GM12892 (cell line): ENCODE measurements at regions not wholly inside any gene's neighbourhood (a gene's known extent, or its start where the extent isn't known, plus 50 kb on each side); places are given as distances from the start of the nearest gene placed in this dataset.

Source experiments
- POLR2A ChIP-seq: IDR thresholded peaks from 2 replicates; pipeline ENCODE4 v1.6.1; 2011; ENCODE audit warnings: low read depth, low read length, control low read depth
- POLR2AphosphoS5 ChIP-seq: IDR thresholded peaks from 2 replicates; pipeline ENCODE4 v1.6.1; 2011; ENCODE audit warnings: low read depth, low read length, control low read depth

DNA sequence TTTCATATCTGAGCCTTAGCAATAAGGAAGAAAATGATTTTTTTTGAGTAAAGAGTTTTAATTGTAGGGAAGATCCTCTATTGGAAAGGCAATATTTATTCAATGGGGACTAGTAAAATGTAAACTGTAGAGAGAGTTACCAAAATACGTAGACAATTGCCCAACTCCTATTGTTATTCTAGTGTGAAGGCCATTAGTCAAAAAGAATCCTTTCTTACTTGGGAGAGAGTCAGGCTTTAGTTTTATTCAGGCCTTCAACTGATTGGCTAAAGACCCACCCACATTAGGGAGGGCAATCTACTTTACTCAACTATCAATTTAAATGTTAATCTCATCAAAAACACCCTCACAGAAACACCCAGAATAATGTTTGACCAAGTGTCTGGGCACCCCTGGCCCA, 485.8 kb upstream of the ATXN7L3B start:
- no peak for TF ChIP-seq POLR2A
- no peak for TF ChIP-seq POLR2AphosphoS5
